Mammary epithelial cell (primary cell): ENCODE measurements at regions not wholly inside any gene's neighbourhood (a gene's known extent, or its start where the extent isn't known, plus 50 kb on each side); places are given as distances from the start of the nearest gene placed in this dataset.

Experiments used
- CTCF ChIP-seq, 2 donors: IDR thresholded peaks in 1 of 2; conservative IDR thresholded peaks in 1 of 2; 2 replicates each; pipeline ENCODE4 v1.5.1; 2011 to 2012; ENCODE audit warnings: inconsistent platforms in 2 of 2, low read length in 2 of 2, mild to moderate bottlenecking in 2 of 2, control low read depth in 1 of 2, low read depth in 1 of 2; ENCODE audit not compliant: insufficient read depth in 1 of 2; ENCODE audit errors: extremely low read depth in 1 of 2
- EZH2 ChIP-seq: IDR thresholded peaks from 2 replicates; pipeline ENCODE4 v1.6.1; 2012; ENCODE audit warnings: low read length, inconsistent platforms, borderline replicate concordance

GRCh38 chr12:91870872-91871707 lies 274.6 kb downstream of the BTG1 start:
- TF ChIP-seq CTCF (conservative IDR thresholded peaks at IDR 0.05 in 1 of 2, IDR thresholded peaks at IDR 0.05 in 1 of 2; ENCODE audit: extremely low read depth in 1 of 2, insufficient read depth in 1 of 2, low read depth in 1 of 2, low read length in 2 of 2) (no peak), EZH2 (no peak)
